Activated CD4-positive, alpha-beta T cell treated with anti-CD3 and anti-CD28 coated beads, Interleukin-2, amount 50 U/mL, for 24 hours (primary cell): ENCODE measurements at regions not wholly inside any gene's neighbourhood (a gene's known extent, or its start where the extent isn't known, plus 50 kb on each side); places are given as distances from the start of the nearest gene placed in this dataset.

Experiments
- DNase-seq, 2 donors: peaks; one replicate each; pipeline ENCODE4 v3.0.0-alpha.2; 2020; ENCODE audit warnings: low read depth in 1 of 2, low spot score in 1 of 2

DNA sequence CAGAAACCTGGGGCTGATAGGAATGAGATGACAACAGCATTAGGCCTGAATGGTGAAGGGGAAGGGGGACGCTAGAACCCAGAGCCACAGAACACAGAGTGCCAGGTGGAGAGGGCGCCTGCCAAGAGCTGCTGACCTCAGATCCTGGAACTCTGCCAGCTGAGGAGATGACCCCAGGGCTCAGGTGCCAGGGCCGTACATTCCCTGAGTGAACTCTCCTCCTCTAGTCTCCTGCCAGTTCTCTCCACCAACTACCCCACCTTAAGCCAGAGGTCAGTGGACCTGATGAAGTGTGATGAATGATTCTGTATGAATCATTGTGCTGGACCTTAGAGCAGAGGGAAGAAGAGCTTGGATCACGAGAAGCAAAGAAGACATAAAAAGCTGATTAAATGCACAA lies 1582.2 kb upstream of the ACVR2A start:
- no peak for DNase-seq

DNA sequence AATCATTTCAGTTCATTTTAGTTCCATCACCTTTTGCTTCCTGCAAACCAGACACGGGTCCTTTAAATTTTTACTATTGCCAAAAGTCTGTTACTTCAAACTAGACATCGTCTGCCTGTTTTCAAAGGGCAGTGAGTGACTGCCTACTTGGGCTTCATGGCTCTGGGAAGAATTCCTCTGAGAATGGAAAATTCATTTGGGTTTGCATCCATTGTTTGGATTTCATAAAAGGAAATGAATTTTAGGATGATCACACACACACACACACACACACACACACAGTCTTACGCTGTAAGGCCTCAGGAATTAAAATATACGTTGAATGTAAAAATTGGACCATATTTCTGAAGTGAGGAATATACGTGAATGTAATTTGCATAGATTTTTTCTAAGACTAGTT lies 1584.3 kb upstream of the ACVR2A start:
- no peak for DNase-seq

DNA sequence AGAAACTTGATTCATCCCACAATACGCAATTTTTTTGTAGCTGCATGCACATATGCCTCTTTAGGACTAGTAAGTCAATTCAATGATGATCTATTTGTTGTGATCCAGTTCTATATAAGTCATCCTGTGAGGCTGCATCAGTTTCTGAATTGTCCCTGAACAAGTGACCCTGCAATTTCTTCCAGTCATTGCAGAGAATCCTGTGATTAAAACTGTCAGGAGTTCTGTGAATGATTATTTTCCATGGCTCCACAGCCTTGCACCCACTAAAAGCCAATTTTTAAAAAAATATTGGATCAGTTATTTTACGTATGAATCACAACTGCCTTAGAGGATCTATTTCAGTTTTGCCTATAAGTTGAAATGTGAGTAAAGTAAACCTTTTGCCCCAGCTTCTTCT lies 1585.0 kb upstream of the ACVR2A start:
- DNase-seq = no peak

DNA sequence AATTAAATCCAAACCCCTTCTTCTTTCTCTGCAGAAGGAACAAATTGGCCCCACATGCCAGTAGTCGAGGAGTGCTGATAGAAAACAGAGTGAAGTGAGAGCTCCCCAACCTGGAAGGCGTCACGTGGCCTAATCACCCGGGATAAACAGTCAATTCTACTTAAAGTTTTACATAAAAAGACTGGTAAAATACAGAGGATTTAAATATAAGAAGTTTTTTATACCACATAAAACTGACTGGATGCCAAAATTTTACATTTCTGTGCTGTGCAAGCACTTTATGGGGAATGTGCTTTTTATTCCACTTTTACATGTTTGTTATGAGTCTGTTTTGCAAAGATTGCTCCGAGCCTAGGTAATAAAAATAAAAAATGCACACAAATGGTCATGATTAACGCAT lies 1586.8 kb upstream of the ACVR2A start:
- no peak for DNase-seq

DNA sequence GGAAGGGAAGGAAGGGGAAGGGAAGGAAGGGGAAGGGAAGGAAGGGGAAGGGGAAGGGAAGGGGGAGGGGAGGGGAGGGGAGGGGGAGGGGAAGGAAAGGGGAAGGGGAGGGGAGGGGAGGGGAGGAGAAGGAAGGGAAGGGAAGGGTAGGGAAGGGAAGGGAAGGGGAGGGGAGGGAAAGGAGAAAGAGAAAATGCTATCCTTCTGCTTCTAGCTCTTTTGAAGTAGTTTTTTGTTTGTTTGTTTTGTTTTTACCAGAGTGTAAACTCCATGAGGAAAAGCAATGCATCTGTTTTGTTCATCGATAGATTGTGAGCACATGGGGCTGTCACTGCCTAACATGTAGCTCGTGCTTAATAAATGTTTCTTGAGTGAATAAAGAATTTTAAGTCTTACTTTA lies 1592.7 kb upstream of the ACVR2A start:
- DNase-seq = no peak

DNA sequence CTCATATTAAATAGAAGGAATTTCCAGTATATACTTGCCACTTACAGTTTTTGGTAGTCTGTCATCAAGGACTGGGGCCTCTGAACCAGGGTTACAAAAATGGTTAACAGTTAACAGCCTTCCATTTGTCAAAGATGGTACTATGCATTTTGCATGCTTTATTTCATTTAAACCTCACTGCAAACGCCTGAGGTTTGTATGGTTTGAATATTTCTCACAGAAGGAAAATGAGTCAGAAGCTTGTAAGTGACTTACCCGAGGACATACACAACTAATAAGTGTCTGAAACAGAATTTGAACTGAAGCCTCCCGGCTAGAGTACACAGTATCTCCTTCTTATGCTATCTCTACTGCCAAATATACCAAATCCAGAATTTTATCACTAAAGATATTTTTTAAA lies 1593.5 kb upstream of the ACVR2A start:
- DNase-seq = no peak

DNA sequence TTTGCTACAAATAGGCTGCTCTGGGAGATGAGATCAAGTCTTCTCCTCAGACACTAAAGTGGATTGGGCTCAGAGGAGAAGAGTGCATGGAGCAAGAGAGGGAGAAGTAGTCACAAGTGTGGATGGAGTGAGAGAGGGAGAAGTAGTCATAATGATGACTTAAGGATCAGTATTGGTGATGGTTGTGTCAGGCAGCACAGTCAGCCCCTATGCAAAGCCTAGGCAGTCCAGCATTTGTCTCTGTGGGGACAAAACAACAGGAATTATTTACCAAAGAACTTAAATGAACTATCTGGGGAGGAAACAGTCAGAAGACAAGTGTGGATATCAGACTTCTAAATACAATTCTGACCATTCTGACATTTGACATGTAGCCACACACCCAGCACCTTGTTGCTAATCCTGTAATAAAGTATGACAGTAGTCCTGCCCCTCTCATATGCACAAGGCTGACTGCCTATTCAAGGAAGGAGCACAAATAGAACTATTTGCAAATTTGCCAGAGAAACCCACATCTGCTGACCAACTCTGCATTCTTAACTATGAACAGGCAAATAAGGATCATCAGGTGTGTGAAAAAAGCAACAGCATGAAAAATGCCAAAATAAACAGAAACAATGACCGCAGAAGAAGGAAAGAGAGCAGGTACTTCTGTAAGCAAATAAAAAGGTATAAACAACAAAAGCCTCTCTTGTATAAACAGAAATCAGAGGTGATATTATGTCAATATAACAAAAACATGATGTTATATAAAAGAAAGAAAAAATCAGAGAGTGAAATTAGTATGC lies 1597.9 kb upstream of the ACVR2A start:
- DNase-seq = no peak

DNA sequence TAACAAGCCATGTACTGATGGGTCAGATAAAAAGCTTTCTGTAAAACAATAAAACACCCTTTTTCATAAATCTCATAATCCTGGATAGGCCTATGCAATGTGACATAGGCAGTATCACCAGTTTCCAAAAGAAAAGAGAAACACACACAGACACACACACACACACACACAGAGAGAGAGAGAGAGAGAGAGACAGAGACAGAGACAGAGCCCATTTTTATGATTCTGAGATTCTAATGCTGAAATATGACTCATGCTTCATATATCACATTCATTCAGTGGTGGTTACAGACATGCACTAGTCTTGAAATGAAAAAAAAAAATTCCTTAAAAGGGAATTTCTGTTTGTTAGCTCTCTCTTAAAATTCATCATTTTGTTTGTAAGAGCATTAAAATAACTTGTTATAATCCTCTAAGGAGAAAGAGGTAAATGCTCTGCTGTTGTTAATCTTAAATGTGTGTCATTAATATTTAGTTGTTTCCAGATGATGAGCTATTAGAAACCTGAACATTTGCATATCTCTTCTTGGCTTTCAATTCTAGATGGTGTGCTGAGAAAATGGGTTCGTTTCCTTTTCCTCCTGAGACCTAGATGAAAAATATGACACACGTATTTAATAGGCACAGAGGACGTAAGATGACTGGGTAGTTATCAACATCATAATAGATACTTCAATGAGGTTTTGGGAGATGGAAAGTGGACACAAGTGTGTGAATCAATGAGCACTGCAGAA lies 1598.7 kb upstream of the ACVR2A start:
- DNase-seq = no peak

DNA sequence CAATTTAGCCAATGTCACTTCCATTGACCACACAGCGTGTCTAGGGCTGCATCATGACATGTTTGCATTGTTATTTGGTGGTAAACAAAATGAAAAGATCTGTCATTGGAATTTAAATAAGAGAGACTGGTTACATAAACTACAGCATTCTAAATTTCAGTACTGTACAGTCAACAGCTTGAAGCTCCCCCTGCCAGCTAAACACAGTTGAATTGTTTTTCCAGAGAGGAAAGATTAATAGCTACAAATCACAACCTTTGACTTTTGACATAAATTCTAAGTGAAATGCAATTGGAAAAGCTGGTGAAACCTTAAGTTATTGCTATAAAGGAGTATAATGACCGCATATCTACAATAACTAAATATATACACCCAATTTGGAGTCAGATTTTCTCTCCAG lies 1600.0 kb upstream of the ACVR2A start:
- no peak for DNase-seq

DNA sequence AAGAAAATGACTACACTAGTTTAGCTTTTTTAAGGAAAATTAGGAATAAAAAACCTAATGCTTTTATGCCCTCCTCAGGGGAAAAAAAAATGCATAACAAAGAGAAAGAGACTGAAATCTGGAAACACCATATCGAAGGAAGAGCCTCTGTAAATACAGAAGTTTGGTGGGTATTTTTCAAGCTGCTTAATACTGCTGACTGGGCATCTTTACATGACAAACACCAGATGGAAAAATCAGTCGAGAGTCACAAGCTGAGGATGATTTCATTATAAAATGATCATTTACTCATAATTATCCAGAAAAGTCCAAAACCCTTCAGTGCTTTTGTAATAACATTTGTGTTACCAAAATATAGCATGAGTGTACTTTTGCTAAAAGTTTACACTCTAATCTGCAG lies 1600.7 kb upstream of the ACVR2A start:
- DNase-seq = no peak

DNA sequence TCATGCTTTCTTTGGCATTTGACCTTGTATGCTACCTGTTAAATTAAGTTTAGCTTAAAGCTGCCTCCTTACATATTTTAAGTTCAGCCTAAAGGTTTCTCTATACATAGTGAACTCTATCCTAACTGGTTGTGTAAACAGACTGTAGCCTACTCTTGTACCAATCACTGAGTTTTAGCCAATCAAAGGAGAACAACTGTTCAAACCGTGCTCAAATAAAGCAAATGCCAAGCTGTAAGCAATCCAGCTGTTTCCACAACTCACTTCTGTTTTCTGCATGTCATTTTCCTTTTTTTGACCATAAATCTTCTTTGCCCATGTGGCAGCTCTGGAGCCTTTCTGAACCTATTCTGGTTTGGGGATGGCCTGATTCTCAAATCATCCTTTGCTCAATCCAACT lies 1603.8 kb upstream of the ACVR2A start:
- DNase-seq = no peak

DNA sequence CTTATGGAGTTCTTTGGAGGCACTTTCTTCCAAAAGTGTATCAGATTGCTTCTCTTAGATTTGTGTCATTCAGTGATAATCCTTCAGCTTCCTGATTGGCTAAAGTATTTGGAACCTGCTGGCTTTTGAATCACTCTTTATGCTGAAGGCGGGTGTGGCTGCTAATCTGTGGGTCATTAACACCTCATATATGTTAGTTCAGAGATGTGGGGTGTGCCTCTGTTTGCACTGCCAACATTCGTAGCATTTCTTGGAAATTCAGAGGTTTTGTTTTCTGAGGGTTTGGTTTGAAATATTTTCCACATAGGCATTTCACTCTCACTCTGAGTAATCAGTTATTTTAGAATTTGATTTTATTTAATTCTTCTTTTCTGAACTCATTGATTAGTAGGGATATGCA lies 1604.4 kb upstream of the ACVR2A start:
- DNase-seq = no peak

DNA sequence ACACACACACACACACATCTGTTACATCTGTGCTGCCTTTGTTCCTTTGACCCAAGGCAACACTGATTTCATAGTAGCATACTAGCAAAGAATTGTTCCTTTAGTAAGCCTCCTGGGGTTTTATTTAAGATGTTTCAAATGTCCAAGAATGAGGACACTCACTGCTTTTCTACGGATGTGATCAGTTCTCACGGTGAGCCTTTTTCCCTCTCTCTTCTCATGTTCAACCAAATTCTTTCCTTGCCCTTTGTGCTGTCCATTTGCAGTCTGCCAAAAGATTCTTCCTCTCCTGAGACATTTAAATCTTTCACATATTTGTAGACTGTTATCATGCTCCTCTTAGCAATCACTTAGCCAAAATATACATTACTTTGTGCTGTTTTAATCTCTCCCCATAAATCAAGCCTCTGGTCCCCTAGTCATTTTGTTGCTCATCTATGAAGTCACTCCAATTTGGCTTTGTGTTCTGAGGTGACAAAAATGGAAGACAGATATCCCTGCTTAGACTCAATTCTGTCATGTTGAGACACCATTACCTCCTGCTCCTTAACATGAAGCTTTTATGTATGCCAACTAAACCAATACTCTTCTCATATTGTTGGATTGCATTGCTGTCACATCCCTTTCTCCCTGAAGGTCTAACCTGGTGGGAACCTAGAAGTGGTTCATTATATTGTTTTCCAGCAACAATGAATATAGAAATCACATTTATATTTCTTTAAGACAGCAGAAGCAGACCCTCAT lies 1605.3 kb upstream of the ACVR2A start:
- DNase-seq = no peak

DNA sequence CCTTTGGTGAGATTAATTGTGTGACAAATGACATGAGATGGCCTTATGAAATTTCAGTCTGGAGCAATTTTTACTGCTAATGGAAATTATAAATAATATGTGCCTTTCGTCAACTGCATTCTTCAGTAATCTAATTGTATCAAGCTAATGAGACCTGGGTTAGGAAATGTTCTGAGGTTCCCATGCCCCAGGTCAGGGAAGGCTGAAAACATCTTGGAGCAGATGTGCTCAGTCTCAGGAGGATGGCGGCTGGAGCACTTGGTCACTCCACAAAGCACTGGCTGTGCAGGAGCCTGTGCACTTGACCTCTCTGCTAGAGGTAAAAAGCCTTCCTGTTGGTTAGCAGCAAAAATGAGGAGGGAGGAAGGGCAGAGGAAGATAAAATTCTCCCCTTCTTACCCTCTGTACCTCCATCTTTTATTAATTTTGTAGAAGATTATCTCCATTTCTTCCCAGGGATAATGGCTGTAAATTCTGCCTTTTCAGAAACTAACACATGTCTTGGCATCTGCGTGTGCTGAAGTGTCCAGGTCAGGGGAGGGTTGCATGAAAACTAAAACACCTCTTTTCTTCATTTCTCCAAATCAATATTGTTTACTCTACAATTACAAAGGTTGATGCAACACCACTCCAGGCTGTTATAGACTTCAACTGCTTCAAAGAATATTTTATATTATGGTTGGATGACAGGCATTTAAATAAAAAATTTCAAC lies 1606.4 kb upstream of the ACVR2A start:
- no peak for DNase-seq

DNA sequence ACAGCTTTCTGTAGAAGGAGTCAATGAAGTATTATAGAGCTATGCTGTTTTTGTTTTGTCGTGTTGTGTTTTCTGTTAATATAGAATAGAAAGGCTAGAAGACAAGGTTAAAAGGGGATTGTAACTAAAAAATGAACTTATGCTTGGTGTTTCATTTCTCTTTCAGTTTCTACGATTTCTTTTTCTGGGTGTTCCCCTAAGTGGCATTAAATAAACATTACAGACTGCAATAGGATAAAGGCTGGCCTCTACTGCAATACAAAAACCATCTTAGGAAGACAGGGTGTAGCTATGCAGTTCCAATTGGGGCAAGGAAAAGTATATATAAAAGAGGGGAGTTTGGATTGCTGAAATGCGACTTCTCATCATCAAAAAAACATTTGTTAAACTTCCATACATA lies 1609.7 kb upstream of the ACVR2A start:
- no peak for DNase-seq

DNA sequence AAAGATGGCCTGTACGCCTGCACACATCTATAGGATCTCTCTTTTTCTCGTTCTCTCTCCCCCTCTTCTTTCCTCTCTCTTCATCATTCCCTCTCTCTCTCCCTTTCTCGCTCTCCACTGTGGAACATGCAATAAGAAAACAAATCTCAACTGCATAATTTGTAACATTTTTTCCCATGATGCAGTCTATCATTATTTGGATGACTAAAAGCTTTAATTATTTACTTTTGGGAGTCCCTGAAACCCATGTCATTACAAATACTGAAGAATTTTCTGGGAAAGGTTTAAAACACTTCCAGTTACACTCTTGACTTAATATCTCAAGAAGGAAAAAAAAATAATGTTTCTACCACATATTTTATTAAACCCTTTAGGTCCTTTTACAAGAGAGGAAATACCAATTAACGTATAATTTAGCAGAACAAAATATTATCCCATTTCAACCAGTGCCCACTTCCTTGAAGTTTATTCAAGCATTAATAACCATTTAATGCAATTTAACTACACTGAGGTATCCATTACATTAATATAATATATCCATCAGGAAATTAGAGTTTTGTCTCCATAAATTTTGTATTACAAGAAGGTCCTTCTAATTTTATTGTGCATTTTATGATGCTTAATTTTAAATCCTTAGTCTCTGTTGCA lies 1615.2 kb upstream of the ACVR2A start:
- no peak for DNase-seq

DNA sequence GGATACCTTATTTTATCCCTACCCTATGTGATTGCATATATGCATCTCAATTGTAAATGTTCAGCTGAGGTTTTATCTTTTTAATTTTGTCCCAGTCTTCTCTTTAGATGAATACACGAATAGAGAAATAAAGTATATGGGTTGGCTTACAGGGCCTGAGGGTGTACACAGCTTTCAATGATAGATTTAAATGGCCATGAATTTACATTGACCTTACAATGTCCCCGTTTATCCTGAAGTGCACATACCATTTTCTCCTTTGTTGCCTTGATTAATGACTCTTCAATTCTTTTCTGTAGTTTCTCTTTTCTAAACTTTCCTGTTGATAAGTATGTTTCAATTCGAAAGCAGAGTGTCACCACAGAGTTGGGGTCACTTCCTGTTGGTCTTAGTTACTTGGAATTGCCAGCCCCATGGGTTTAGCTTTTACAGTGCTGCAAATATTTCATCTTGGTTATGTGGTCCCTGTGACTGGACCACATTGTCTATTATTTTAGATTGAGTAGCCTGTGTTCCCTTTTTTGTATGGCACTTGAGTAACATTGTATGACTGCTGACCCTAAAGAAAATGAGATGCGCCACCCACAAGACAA lies 1616.3 kb upstream of the ACVR2A start:
- DNase-seq = no peak

DNA sequence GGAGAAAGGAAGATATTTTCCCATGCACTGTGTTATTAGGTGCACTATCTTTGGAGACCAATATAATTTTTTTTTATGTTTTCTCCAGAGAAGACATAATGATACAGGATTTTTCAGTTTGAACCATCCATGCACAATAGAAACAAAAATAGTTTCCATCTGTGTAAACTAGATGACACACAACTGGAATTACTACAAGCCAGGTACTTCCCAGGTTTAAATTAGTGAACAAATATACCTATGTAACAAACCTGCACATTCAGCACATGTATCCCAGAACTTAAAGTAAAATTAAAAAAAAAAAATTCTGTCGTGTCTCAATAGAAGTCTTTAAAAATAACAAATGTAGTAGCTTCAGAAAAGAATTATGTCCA lies 1616.8 kb upstream of the ACVR2A start:
- DNase-seq = no peak

DNA sequence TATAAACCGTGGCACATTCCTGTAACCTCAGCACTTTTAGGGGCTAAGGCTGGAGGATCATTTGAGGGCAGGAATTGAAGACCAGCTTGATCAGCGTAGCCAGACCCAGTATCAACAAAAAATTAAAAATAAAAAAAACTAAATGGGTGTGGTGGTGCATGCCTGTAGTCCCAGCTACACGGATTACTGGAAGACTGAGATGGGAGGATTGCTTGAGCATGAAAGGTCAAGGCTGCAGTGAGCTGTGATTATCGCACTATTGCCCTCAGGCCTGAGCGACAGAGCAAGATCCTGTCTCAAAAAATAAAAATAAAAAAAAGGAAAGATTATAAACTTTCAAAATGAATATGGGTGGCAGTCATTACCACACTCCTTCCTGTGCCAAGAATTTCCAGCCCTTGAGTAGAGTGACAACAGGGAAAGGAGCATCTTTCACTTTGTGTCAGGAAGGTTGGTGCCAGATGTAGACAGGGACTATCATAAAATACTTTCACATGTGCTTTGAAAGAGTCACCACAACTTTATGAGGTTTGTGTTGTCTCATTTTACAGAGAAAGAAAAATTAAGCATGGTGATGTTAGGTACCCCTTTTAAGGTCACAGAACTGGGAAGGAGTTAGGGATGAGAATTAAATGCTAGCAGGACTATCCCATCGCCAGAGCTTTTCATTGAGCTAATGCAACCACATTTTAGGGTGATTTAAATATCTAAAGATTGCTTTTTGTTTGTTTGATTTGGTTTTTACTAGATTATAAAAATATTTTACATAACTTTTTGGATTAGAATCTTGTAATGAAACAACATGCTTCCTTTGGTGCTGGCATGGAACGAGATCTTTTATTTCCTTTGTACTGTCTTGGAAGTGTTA lies 1617.4 kb upstream of the ACVR2A start:
- no peak for DNase-seq

DNA sequence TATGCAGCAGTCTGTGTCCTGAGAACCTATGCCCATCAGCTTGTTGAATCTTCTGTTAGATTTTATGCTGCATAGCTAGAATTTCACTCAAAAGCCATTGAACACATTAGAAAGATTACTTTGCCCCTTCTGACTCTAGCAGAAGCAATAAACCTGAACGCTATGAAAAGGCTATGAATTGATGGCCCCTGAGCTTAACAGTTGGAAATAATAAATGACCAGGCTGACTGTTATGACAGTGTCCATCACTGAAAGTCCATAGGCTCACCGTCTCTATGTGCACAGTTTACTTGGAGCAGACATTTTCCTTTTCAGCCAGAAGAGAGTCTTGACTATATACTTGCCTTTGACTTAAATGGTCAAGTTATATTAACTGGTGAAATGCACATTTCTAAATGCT lies 1618.8 kb upstream of the ACVR2A start:
- no peak for DNase-seq
